ENCODE measurements at regions not wholly inside any gene's neighbourhood (a gene's known extent, or its start where the extent isn't known, plus 50 kb on each side); places are given as distances from the start of the nearest gene placed in this dataset.
"Not testable (repeated sequence)": the region's sequence is repeated elsewhere in the genome, so short reads cannot be mapped to it uniquely, and the experiment has no call there.

- ChIA-PET CTCF (no interaction called here), POLR2A (no interaction called here)
- no peak overlapping the region for H3K4me3 ChIP-seq (ENCODE audit: low read depth, low read length)
- DNase-seq (ENCODE audit: low read depth, low spot score), result no peak
- no peak for TF ChIP-seq CTCF (IDR thresholded peaks at IDR 0.05; ENCODE audit: insufficient read depth, low read length, missing control alignments)
Measured at GRCh38 chr7:20479706-20480105, 135.8 kb upstream of the ABCB5 start.

- ChIA-PET CTCF (no interaction called here), POLR2A (no interaction called here)
- no peak for TF ChIP-seq CTCF (IDR thresholded peaks at IDR 0.05; ENCODE audit: insufficient read depth, low read length, missing control alignments)
- no peak for DNase-seq (ENCODE audit: low read depth, low spot score)
- H3K4me3 ChIP-seq (ENCODE audit: low read depth, low read length), result no peak overlapping the region
Measured at GRCh38 chr7:20482071-20482470, 133.4 kb upstream of the ABCB5 start.

GRCh38 chr7:20484356-20484755 is 131.1 kb upstream of the ABCB5 start:
- no peak for TF ChIP-seq CTCF (IDR thresholded peaks at IDR 0.05; ENCODE audit: insufficient read depth, low read length, missing control alignments)
- H3K4me3 ChIP-seq (ENCODE audit: low read depth, low read length), result no peak overlapping the region
- ChIA-PET POLR2A (no interaction called here), CTCF (no interaction called here)
- no peak for DNase-seq (ENCODE audit: low read depth, low spot score)

GRCh38 chr7:20488850-20489249 is 126.6 kb upstream of the ABCB5 start:
- no peak for TF ChIP-seq CTCF (IDR thresholded peaks at IDR 0.05; ENCODE audit: insufficient read depth, low read length, missing control alignments)
- no peak overlapping the region for H3K4me3 ChIP-seq (ENCODE audit: low read depth, low read length)
- DNase-seq (ENCODE audit: low read depth, low spot score), result no peak
- ChIA-PET CTCF (interaction anchor here (0.6 kb wide), 1 partner anchor 773 kb away, joined by 3 read pairs; no protein-coding TSS in a partner anchor), POLR2A (no interaction called here)

- ChIA-PET CTCF (no interaction called here), POLR2A (no interaction called here)
- H3K4me3 ChIP-seq (ENCODE audit: low read depth, low read length), result no peak overlapping the region
- no peak for TF ChIP-seq CTCF (IDR thresholded peaks at IDR 0.05; ENCODE audit: insufficient read depth, low read length, missing control alignments)
- no peak for DNase-seq (ENCODE audit: low read depth, low spot score)
Measured at GRCh38 chr7:20491284-20491683, 124.2 kb upstream of the ABCB5 start.

GRCh38 chr7:20494566-20494965 is 120.9 kb upstream of the ABCB5 start:
- H3K4me3 ChIP-seq (ENCODE audit: low read depth, low read length), result no peak overlapping the region
- TF ChIP-seq CTCF (IDR thresholded peaks at IDR 0.05; ENCODE audit: insufficient read depth, low read length, missing control alignments), result no peak
- DNase-seq (ENCODE audit: low read depth, low spot score), result no peak
- CTCF ChIA-PET, result no interaction called here
- POLR2A ChIA-PET, result no interaction called here

GRCh38 chr7:20501473-20501872 is 114.0 kb upstream of the ABCB5 start:
- POLR2A ChIA-PET; CTCF ChIA-PET; DNase-seq (ENCODE audit: low read depth, low spot score); H3K4me3 ChIP-seq (ENCODE audit: low read depth, low read length): not testable (repeated sequence)

Data from AG04449 (cell line).